HG03521 (cell line): ENCODE measurements at regions not wholly inside any gene's neighbourhood (a gene's known extent, or its start where the extent isn't known, plus 50 kb on each side); places are given as distances from the start of the nearest gene placed in this dataset.
"Not testable (repeated sequence)": the region's sequence is repeated elsewhere in the genome, so short reads cannot be mapped to it uniquely, and the experiment has no call there.

Experiments
- ATAC-seq: cut with Tn5 transposase; IDR thresholded peaks from one replicate; pipeline ENCODE4 v1.9.1; 2021; ENCODE audit warnings: mild to moderate bottlenecking, moderate library complexity; ENCODE audit not compliant: unreplicated experiment

DNA sequence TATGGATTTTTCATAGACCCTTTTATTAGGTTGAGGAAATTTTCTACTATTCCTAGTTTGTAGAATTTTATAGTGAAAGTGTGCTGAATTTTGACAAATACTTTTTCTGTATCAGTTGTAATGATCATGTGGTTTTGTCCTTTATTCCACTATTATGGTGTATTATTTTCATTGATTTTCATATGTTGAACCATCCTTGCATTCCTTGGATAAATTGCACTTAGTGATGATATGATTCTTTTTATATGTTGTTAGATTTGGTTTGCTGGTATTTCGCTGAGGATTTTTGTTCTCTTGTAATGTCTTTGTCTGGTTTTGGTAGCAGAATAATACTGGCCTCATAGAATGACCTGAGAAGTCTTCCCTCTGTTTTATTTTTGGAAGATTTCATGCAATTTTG is 140.6 kb upstream of the CDK6 start:
- no peak for ATAC-seq

DNA sequence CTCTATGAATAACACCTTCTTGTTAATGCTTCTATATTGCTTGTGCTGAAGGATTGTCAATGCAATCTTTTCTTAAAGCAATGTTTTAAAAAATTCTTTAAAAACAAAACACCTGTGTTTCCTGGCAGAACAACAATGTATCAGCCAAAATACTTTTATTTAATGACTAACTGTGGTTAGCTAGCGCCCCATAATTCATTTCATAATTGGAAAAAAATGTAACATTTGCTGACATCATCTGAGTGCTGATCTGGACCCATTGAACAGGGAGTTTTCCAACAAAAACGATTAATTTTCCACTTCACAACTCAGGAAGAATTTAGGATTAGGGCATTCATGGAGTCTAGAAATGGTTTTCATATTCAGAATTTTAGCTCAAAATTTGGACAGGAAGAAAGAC is 137.6 kb upstream of the CDK6 start:
- no peak for ATAC-seq

DNA sequence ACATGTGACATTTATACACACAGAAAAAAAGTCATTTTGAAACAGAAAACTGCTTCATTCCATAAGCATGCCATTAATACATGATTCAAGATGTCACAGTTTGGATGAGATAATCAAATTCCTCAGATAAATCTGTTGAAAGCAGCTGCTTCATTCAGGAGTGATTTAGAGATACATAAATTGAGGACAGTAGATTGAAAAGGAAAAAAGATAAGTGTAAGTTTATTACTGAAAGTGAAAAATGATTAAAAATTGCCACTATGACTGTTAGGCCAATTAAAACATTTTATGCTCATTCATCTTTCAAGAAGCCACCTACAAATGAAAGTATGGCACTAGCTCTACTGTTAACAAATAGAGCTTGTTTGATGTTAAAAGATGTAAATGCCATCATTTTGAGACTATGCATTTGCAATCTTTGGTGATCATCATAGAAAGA is 136.9 kb upstream of the CDK6 start:
- no peak for ATAC-seq

GRCh38 chr7:92972441-92972840 is 136.1 kb upstream of the CDK6 start:
- no peak for ATAC-seq

- no peak for ATAC-seq
These were observed 132.7 kb upstream of the CDK6 start for GRCh38 chr7:92969061-92969460.

DNA sequence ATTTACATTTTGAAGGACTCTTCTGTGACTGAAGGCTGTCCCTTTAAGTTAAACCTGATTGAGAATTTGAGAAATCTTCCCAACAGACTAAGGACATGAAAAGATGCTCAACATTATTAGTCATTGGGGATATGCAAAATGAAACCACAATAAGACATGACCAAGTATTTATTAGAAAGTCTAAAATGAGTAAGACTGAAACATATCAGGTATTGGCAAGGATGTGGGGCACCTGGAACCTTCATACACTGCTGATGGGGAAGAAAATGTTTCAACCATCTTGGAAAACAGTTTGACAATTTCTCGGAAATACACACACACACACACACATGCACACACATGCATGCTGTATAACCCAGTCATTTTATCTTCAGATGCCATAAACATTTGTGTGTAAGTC is 132.1 kb upstream of the CDK6 start:
- ATAC-seq = no peak

- ATAC-seq = no peak
These were observed 130.9 kb upstream of the CDK6 start for GRCh38 chr7:92967238-92967637.

GRCh38 chr7:92964141-92964540 is 127.8 kb upstream of the CDK6 start:
- no peak for ATAC-seq

GRCh38 chr7:92963566-92963965 is 127.2 kb upstream of the CDK6 start:
- no peak for ATAC-seq

GRCh38 chr7:92961961-92962360 is 125.6 kb upstream of the CDK6 start:
- no peak for ATAC-seq

DNA sequence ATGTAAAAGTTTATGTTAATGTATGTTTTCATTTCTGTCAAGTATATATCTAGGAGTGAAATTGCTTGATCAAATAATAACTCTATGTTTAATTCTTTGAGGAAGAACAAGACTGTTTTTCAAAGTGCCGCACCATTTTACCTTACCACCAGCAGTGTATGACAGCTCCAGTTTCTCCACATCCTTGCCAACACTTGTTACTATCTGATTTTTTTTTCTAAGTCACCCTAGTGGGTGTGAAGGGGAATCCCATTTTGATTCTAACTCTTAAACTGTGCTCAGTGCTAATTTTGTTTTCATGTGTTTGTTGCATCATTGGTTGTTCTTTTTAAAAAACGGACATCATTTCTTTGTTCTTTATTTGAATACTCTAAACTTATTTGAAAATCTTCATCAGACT is 120.2 kb upstream of the CDK6 start:
- no peak for ATAC-seq

DNA sequence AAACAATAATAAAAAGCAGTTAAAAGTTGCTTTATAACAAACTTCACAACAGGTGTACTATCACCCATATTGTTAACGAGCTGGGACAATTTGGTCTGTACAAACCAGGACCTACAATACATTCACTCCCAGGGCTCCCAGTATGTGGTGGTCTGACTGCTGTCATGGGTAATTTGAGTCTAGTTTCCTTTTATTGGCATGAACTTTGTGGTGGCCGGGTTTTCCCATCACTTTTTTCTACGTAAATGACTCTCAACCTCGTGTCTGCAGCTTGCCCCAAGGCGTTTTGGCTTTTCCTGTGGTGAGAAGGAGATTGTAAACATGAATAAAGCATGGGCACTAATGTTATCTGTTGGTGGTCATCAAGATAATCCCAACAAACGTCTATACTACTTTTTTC is 118.7 kb upstream of the CDK6 start:
- ATAC-seq = no peak

GRCh38 chr7:92953657-92954056 is 117.3 kb upstream of the CDK6 start:
- ATAC-seq = no peak

DNA sequence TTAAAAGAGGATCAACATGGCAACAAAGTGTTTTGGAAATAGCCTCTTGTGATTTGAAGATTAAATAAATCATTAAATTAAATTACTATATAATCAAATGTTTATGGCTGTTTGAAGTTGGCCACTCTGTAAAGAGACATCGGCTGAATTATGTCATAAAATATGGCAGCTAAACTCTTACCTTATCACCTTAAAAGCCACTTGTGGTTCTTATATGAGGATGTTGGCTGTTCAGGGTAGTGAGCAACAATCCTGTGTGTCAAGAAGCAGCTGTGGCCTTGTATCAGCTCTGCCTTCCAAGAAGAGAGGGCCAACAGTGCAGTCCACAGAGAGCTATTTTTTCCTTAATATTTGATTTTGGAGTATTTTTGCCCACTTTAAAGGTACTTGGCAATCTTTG is 113.4 kb upstream of the CDK6 start:
- ATAC-seq = no peak

DNA sequence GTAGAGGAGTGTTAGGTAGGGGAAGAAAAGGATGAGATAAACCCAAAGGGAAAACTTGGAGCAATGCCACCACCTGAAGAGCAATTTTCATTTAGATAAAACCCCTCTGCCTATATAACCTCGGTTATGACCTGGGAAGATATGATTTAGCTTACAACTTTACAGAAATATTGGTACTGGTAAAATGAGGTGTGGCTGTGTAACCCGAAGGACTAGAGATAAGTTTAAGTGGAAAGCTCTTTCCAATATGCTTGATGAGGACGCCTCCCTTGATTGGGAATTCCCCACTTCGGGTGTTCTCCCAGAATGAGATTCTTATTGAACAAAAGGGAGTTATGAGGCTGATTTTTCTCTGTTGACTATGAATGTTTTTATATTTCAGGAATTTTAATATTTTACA is 109.5 kb upstream of the CDK6 start:
- ATAC-seq = no peak

GRCh38 chr7:92944633-92945032 is 108.3 kb upstream of the CDK6 start:
- no peak for ATAC-seq

GRCh38 chr7:92942706-92943105 is 106.3 kb upstream of the CDK6 start:
- ATAC-seq = not testable (repeated sequence)

- no peak for ATAC-seq
These were observed 103.4 kb upstream of the CDK6 start for GRCh38 chr7:92939666-92940360.

- no peak for ATAC-seq
These were observed 97.7 kb upstream of the CDK6 start for GRCh38 chr7:92934096-92934495.

DNA sequence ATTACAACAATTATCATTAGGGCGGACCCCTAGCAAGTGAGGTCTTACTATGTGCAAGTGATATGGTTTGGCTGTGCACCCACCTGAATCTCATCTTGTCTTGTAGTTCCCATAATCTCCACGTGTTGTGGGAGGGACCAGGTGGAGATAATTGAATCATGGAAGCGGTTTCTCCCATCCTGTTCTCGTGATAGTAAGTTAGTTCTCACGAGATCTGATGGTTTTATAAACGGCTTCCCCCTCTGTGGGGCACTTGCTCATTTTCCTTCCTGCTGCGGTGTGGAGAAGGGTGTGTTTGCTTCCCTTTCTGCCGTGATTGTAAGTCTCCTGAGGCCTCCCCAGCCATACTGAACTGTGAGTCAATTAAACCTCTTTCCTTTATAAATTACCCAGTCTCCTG is 96.1 kb upstream of the CDK6 start:
- no peak for ATAC-seq

DNA sequence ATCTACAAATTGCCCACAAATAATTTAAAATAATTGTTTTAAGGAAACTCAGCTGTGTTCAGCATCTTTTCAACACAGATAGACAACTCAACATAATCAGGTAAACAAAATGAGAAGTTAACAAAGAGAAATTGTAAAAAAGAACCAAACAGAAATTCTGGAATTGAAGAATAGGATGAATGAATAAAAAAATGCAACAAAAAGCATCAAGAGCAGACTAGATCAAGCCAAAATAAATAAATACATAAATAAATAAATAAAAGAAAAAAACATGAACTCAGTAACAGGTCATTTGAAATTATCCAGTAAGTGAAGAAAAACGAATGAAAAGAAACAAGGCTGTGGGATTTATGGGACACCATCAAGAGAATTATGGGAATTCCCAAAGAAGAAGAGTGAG is 94.0 kb upstream of the CDK6 start:
- ATAC-seq = no peak

DNA sequence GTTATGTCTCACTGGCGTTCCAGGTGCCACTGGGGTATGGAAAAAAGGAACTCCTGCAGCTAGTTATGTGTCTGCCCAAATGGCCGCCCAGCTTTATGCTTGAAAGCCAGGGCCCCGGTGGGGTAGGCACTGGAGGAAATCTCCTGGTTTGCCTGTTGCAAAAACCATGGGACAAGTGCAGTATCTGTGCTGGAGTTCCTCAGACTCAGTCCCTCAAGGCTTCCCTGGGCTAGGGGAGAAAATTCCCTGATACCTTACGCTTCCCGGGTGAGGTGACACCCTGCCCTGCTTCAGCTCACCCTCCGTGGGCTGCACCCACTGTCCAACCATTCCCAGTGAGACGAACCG is 90.3 kb upstream of the CDK6 start:
- ATAC-seq = no peak

GRCh38 chr7:92925876-92926696 is 89.7 kb upstream of the CDK6 start:
- no peak for ATAC-seq
